ENCODE measurements at regions not wholly inside any gene's neighbourhood (a gene's known extent, or its start where the extent isn't known, plus 50 kb on each side); places are given as distances from the start of the nearest gene placed in this dataset.

GRCh38 chr6:22888163-22888752, 318.9 kb downstream of the HDGFL1 start:
- no peak for TF ChIP-seq CTCF (conservative IDR thresholded peaks at IDR 0.05; ENCODE audit: low read depth, low read length)
- no peak for TF ChIP-seq MXI1 (IDR thresholded peaks at IDR 0.05; ENCODE audit: borderline replicate concordance, low read depth, low read length)
- TF ChIP-seq POLR2A (IDR thresholded peaks at IDR 0.05; ENCODE audit: low read depth, low read length) = no peak
- no peak for TF ChIP-seq MAZ (IDR thresholded peaks at IDR 0.05; ENCODE audit: borderline replicate concordance, low read depth, low read length)
